IMR-90 (cell line): ENCODE measurements at regions not wholly inside any gene's neighbourhood (a gene's known extent, or its start where the extent isn't known, plus 50 kb on each side); places are given as distances from the start of the nearest gene placed in this dataset.

Source experiments
- ATAC-seq: fragments of 200-7000 bp; cut with Tn5 transposase; 2 replicates; pipeline ENCODE4 v1.9.1; 2020; ENCODE audit warnings: low read depth, mild to moderate bottlenecking, moderate library complexity
- BruUV-seq: library from RNA; stranded (reverse); fragments of 400-500 nt; replicated peaks from 2 replicates; lab custom pipeline; 2021; lab: Mats Ljungman, UMichigan
- CTCF ChIA-PET: fragments of 300-600 bp; formaldehyde crosslinking; extraction: SDS; loops from one replicate; lab custom pipeline; 2021; ENCODE audit warnings: antibody characterized with exemption; lab: Yijun Ruan, JAX
- POLR2A ChIA-PET: fragments of 300-600 bp; sonication (Branson Sonifier 250); formaldehyde crosslinking; loops from one replicate; lab custom pipeline; 2022; ENCODE audit warnings: antibody characterized with exemption; ENCODE audit not compliant: unreplicated experiment; lab: Charles Lee
- DNase-seq: peaks from one replicate; pipeline ENCODE4 v3.0.0; 2013
- H2AFZ ChIP-seq: replicated peaks from 2 replicates; pipeline ENCODE3; 2013; ENCODE audit warnings: low read length, mild to moderate bottlenecking; ENCODE audit not compliant: poor library complexity
- H2AK5ac ChIP-seq: 2 replicates; pipeline ENCODE4 v1.6.1; 2013; ENCODE audit warnings: low read depth, low read length, inconsistent platforms
- H2AK9ac ChIP-seq: replicated peaks from 2 replicates; pipeline ENCODE3; 2013; ENCODE audit warnings: mild to moderate bottlenecking, low read depth, low read length, moderate library complexity; ENCODE audit not compliant: poor library complexity
- H2BK120ac ChIP-seq: 2 replicates; pipeline ENCODE4 v1.6.1; 2013; ENCODE audit warnings: low read depth, low read length, inconsistent platforms
- H2BK15ac ChIP-seq: 3 replicates; pipeline ENCODE4 v1.6.1; 2013; ENCODE audit warnings: low read depth, low read length, inconsistent platforms
- H2BK20ac ChIP-seq: 2 replicates; pipeline ENCODE4 v1.6.1; 2013; ENCODE audit warnings: low read depth, mild to moderate bottlenecking, inconsistent platforms, low read length, moderate library complexity
- H2BK5ac ChIP-seq: 2 replicates; pipeline ENCODE4 v1.6.1; 2013; ENCODE audit warnings: mild to moderate bottlenecking, low read depth, low read length, inconsistent platforms; ENCODE audit not compliant: poor library complexity, severe bottlenecking
- H3K14ac ChIP-seq: replicated peaks from 2 replicates; pipeline ENCODE4 v1.6.1; 2013; ENCODE audit warnings: low read depth, low read length, inconsistent platforms
- H3K18ac ChIP-seq: 2 replicates; pipeline ENCODE4 v1.6.1; 2013; ENCODE audit warnings: low read depth, low read length, control low read depth
- H3K23ac ChIP-seq: 2 replicates; pipeline ENCODE4 v1.6.1; 2013; ENCODE audit warnings: low read depth, low read length, inconsistent platforms
- H3K27ac ChIP-seq: 2 replicates; pipeline ENCODE4 v1.5.1; 2013; ENCODE audit warnings: mild to moderate bottlenecking, control low read depth, low read length; ENCODE audit not compliant: insufficient read depth
- H3K27me3 ChIP-seq: 2 replicates; pipeline ENCODE4 v1.6.1; 2013; ENCODE audit warnings: low read length; ENCODE audit not compliant: control insufficient read depth, insufficient read depth
- H3K36me3 ChIP-seq: 2 replicates; pipeline ENCODE4 v1.6.1; 2013; ENCODE audit warnings: low read length, mixed read lengths; ENCODE audit not compliant: control insufficient read depth, insufficient read depth
- H3K4ac ChIP-seq: 2 replicates; pipeline ENCODE4 v1.6.1; 2013; ENCODE audit warnings: low read depth, low read length, inconsistent platforms
- H3K4me1 ChIP-seq: 2 replicates; pipeline ENCODE4 v1.6.1; 2013; ENCODE audit warnings: low read length, mixed read lengths; ENCODE audit not compliant: control insufficient read depth, insufficient read depth
- H3K4me2 ChIP-seq: 2 replicates; pipeline ENCODE4 v1.6.1; 2013; ENCODE audit warnings: low read depth, mild to moderate bottlenecking, control low read depth, low read length, moderate library complexity
- H3K4me3 ChIP-seq: 2 replicates; pipeline ENCODE4 v1.5.1; 2013; ENCODE audit warnings: low read depth, mild to moderate bottlenecking, control low read depth, low read length, moderate library complexity; ENCODE audit not compliant: insufficient read depth
- H3K56ac ChIP-seq: 2 replicates; pipeline ENCODE4 v1.6.1; 2013; ENCODE audit warnings: low read length, inconsistent platforms; ENCODE audit not compliant: insufficient read depth; ENCODE audit errors: extremely low read depth
- H3K79me1 ChIP-seq, 2 experiments: 2 replicates each; pipeline ENCODE4 v1.6.1; 2013; ENCODE audit warnings: low read length in 2 of 2, inconsistent platforms in 1 of 2, low read depth in 1 of 2
- H3K9ac ChIP-seq: 2 replicates; pipeline ENCODE4 v1.6.1; 2013; ENCODE audit warnings: low read depth, low read length, control low read depth
- H3K9me1 ChIP-seq: 2 replicates; pipeline ENCODE4 v1.6.1; 2013; ENCODE audit warnings: low read length, inconsistent platforms; ENCODE audit not compliant: insufficient read depth
- H3K9me3 ChIP-seq: 2 replicates; pipeline ENCODE4 v1.6.1; 2013; ENCODE audit warnings: low read length; ENCODE audit not compliant: control insufficient read depth, insufficient read depth
- H4K20me1 ChIP-seq: 2 replicates; pipeline ENCODE4 v1.6.1; 2013; ENCODE audit warnings: low read length, inconsistent platforms; ENCODE audit not compliant: insufficient read depth
- H4K5ac ChIP-seq: 2 replicates; pipeline ENCODE4 v1.6.1; 2013; ENCODE audit warnings: mild to moderate bottlenecking, low read depth, low read length, control low read depth
- H4K8ac ChIP-seq, 2 experiments: 2 replicates each; pipeline ENCODE4 v1.6.1; 2013; ENCODE audit warnings: low read depth in 2 of 2, low read length in 2 of 2, control low read depth in 1 of 2, inconsistent platforms in 1 of 2
- H4K91ac ChIP-seq: 2 replicates; pipeline ENCODE4 v1.6.1; 2013; ENCODE audit warnings: low read depth, low read length, inconsistent platforms; ENCODE audit not compliant: insufficient read depth
- CHD1 ChIP-seq: IDR thresholded peaks from 2 replicates; pipeline ENCODE4 v1.6.1; 2012; ENCODE audit warnings: low read depth, low read length, improper control_type of control experiment
- MAZ ChIP-seq: IDR thresholded peaks from 2 replicates; pipeline ENCODE4 v1.6.1; 2012; ENCODE audit warnings: low read depth, mild to moderate bottlenecking, low read length, improper control_type of control experiment, moderate library complexity, borderline replicate concordance
- POLR2A ChIP-seq: IDR thresholded peaks from 2 replicates; pipeline ENCODE4 v1.6.1; 2012; ENCODE audit warnings: mild to moderate bottlenecking, low read depth, low read length
- RAD21 ChIP-seq: IDR thresholded peaks from 2 replicates; pipeline ENCODE4 v1.6.1; 2012; ENCODE audit warnings: low read length, improper control_type of control experiment
- SMC3 ChIP-seq: fragments of 150-350 bp; IDR thresholded peaks from 2 replicates; pipeline ENCODE4 v1.6.1; 2016; ENCODE audit warnings: low read depth, mild to moderate bottlenecking, antibody characterized with exemption, low read length, moderate library complexity
- WGBS, 2 experiments: methylation state at CpG; one replicate each; pipeline versions ENCODE4 v1.1.5 to v1.1.7; 2013; ENCODE audit warnings: missing lambda C conversion rate in 2 of 2; ENCODE audit not compliant: insufficient read length in 1 of 2; ENCODE audit errors: extremely low coverage in 2 of 2; 5-methylcytosine and 5-hydroxymethylcytosine counted together
- dilution Hi-C: fragments of 300-500 bp; cut with HindIII; formaldehyde crosslinking; loops from one replicate; pipeline ENCODE4 v1.14.3; 2018; ENCODE audit warnings: low sequenced_read_pairs; ENCODE audit not compliant: unreplicated experiment
- in situ Hi-C: fragments of 300-500 bp; cut with MboI; formaldehyde crosslinking; loops from 3 replicates; pipeline ENCODE4 v1.14.3; 2019; ENCODE audit warnings: low sequenced_read_pairs, inconsistent platforms, mixed read lengths
- intact Hi-C: fragments of 100-400 bp; cut with micrococcal nuclease; formaldehyde crosslinking; loops from 2 replicates; pipeline ENCODE4 v1.10.0; 2022
- TF ChIP-seq, protein P1 (sequence below): conservative IDR thresholded peaks from 2 replicates; pipeline ENCODE4 v1.5.1; 2012; ENCODE audit warnings: mild to moderate bottlenecking, low read depth, low read length, improper control_type of control experiment

DNA sequence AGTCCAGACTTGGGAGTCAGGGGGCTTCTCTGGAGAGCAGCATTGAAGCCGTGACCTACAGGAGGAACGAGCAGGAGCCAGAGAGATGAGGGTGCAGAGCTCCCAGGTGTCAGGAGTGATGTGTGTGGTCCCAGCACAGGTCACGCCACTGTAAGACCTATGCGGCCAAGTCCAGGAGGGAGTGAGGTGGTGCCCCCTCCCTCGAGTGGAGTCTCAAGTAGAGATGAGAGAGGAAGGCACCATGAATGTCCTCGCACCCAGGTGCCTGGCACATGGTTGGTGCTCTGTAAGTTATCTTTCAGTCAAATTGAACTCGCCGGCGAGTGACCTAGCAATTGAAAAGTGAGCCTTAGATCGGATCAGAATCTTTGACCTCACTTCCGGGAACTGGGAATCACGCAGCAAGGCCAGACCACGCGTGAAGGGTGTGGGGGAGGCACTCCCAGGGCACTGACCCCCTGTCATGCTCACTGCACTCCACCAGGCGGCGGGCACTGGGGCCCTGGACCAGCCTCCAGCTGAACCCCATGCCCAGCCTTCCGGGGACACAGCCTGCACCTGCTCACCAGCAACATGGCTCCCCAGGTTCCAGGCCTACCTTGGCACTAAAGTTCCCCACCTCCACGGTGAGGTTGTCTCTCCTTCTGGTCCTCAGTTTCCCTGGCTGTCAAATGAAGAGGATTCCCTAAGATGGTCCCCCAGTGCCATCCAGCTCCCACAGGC is 127.4 kb downstream of the HMX1 start:
- no peak overlapping the region for H2AFZ ChIP-seq
- no peak overlapping the region for H2BK20ac ChIP-seq
- H3K56ac ChIP-seq: no peak overlapping the region
- no peak overlapping the region for H2BK5ac ChIP-seq
- H2AK5ac ChIP-seq: no peak overlapping the region
- H3K9me1 ChIP-seq: no peaks in the 10 kb centered on the region
- no peak overlapping the region for H4K5ac ChIP-seq
- in situ Hi-C loops: no loop called here
- H3K9ac ChIP-seq: no peak overlapping the region
- H2AK9ac ChIP-seq: no peak overlapping the region
- H3K4me2 ChIP-seq: no peak overlapping the region
- H3K27me3 ChIP-seq: no peaks in the 10 kb centered on the region
- H3K9me3 ChIP-seq: peaks cover 7% of the 10 kb centered on the region
- H2BK120ac ChIP-seq: no peak overlapping the region
- H3K23ac ChIP-seq: no peak overlapping the region
- intact Hi-C loops: no loop called here
- no peak overlapping the region for H3K18ac ChIP-seq
- no peaks in the 10 kb centered on the region for H3K4me1 ChIP-seq
- no peaks in the 10 kb centered on the region for H3K79me1 ChIP-seq
- no peak for TF ChIP-seq RAD21
- no peak for TF ChIP-seq CHD1
- TF ChIP-seq POLR2A: no peak
- TF ChIP-seq, protein P1, sequence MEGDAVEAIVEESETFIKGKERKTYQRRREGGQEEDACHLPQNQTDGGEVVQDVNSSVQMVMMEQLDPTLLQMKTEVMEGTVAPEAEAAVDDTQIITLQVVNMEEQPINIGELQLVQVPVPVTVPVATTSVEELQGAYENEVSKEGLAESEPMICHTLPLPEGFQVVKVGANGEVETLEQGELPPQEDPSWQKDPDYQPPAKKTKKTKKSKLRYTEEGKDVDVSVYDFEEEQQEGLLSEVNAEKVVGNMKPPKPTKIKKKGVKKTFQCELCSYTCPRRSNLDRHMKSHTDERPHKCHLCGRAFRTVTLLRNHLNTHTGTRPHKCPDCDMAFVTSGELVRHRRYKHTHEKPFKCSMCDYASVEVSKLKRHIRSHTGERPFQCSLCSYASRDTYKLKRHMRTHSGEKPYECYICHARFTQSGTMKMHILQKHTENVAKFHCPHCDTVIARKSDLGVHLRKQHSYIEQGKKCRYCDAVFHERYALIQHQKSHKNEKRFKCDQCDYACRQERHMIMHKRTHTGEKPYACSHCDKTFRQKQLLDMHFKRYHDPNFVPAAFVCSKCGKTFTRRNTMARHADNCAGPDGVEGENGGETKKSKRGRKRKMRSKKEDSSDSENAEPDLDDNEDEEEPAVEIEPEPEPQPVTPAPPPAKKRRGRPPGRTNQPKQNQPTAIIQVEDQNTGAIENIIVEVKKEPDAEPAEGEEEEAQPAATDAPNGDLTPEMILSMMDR: no peak
- no peak for TF ChIP-seq SMC3
- TF ChIP-seq MAZ: no peak
- DNase-seq: no peak
- BruUV-seq: no TSS peak
- no peak overlapping the region for H4K91ac ChIP-seq
- ChIA-PET POLR2A (no interaction called here), CTCF (no interaction called here)
- no peak for ATAC-seq
- H2BK15ac ChIP-seq: no peak overlapping the region
- H4K20me1 ChIP-seq: no peaks in the 10 kb centered on the region
- no peak overlapping the region for H4K8ac ChIP-seq
- H3K14ac ChIP-seq: no peak overlapping the region
- H3K27ac ChIP-seq: no peak overlapping the region
- no peaks in the 10 kb centered on the region for H3K36me3 ChIP-seq
- 88% methylated on average over 3 of the region's 18 CpGs; no CpG with 5 or more reads in 1 of the 2 experiments for WGBS, 2 experiments
- no peak overlapping the region for H3K4me3 ChIP-seq
- dilution Hi-C loops: no loop called here
- H3K4ac ChIP-seq: no peak overlapping the region
